WTC11 (cell line): ENCODE measurements at regions not wholly inside any gene's neighbourhood (a gene's known extent, or its start where the extent isn't known, plus 50 kb on each side); places are given as distances from the start of the nearest gene placed in this dataset.

Experiments used
- ATAC-seq: fragments of 200-7000 bp; cut with Tn5 transposase; 2 replicates; pipeline ENCODE4 v1.10.0; 2021; ENCODE audit warnings: mild to moderate bottlenecking, moderate library complexity
- CTCF ChIA-PET: fragments of 300-600 bp; sonication (Branson Sonifier 250); formaldehyde crosslinking; loops from one replicate; lab custom pipeline; 2021; ENCODE audit warnings: antibody characterized with exemption; lab: Charles Lee
- POLR2A ChIA-PET: fragments of 350-600 bp; sonication (Branson Sonifier 250); formaldehyde crosslinking; loops from one replicate; lab custom pipeline; 2021; ENCODE audit warnings: antibody characterized with exemption; lab: Charles Lee
- DNase-seq: peaks from one replicate; pipeline ENCODE4 v3.0.0; 2021; ENCODE audit warnings: low spot score
- H3K27ac Mint-ChIP-seq: 2 replicates; pipeline ENCODE4 v1.8.0; 2021; ENCODE audit warnings: mixed read lengths
- H3K27me3 Mint-ChIP-seq: 2 replicates; pipeline ENCODE4 v1.8.0; 2021; ENCODE audit warnings: low read depth, mild to moderate bottlenecking, moderate library complexity, mixed read lengths
- H3K36me3 Mint-ChIP-seq: 2 replicates; pipeline ENCODE4 v1.8.0; 2021; ENCODE audit warnings: mixed read lengths
- H3K4me1 Mint-ChIP-seq: 2 replicates; pipeline ENCODE4 v1.8.0; 2022; ENCODE audit warnings: mixed read lengths
- H3K4me3 Mint-ChIP-seq: 2 replicates; pipeline ENCODE4 v1.8.0; 2021; ENCODE audit warnings: mild to moderate bottlenecking, moderate library complexity, mixed read lengths
- H3K9me3 Mint-ChIP-seq: 2 replicates; pipeline ENCODE4 v1.8.0; 2021; ENCODE audit warnings: mixed read lengths
- AR ChIP-seq: fragments of 250-450 bp; sonication (Bioruptor Pico); IDR thresholded peaks from 2 replicates; pipeline ENCODE4 v1.9.0; 2021; ENCODE audit warnings: mild to moderate bottlenecking
- FOXP1 ChIP-seq: sonication (generic); formaldehyde crosslinking; IDR thresholded peaks from 2 replicates; pipeline ENCODE4 v1.8.0; 2022; ENCODE audit warnings: missing genetic modification reagents, mild to moderate bottlenecking, moderate library complexity, borderline replicate concordance
- GRHL2 ChIP-seq: fragments of 250-450 bp; sonication (Bioruptor Pico); IDR thresholded peaks from 2 replicates; pipeline ENCODE4 v1.8.0; 2022; ENCODE audit warnings: mild to moderate bottlenecking, moderate library complexity; ENCODE audit not compliant: insufficient replicate concordance, severe bottlenecking
- IRF1 ChIP-seq: sonication (generic); formaldehyde crosslinking; IDR thresholded peaks from 2 replicates; pipeline ENCODE4 v1.8.0; 2023; ENCODE audit warnings: missing genetic modification reagents
- NR3C1 ChIP-seq: sonication (generic); formaldehyde crosslinking; conservative IDR thresholded peaks from 2 replicates; pipeline ENCODE4 v1.8.1; 2023; ENCODE audit warnings: low read depth, mild to moderate bottlenecking, missing genetic modification reagents
- PRDM15 ChIP-seq: sonication (generic); formaldehyde crosslinking; IDR thresholded peaks from 2 replicates; pipeline ENCODE4 v1.8.0; 2022; ENCODE audit warnings: missing genetic modification reagents
- PREB ChIP-seq: sonication (generic); formaldehyde crosslinking; IDR thresholded peaks from 2 replicates; pipeline ENCODE4 v1.8.1; 2022; ENCODE audit warnings: mild to moderate bottlenecking, missing genetic modification reagents, moderate library complexity, borderline replicate concordance
- PRRX2 ChIP-seq: fragments of 250-450 bp; sonication (Bioruptor Pico); IDR thresholded peaks from 2 replicates; pipeline ENCODE4 v1.8.0; 2021; ENCODE audit warnings: mild to moderate bottlenecking
- RELA ChIP-seq: sonication (generic); formaldehyde crosslinking; IDR thresholded peaks from 2 replicates; pipeline ENCODE4 v1.8.1; 2022; ENCODE audit warnings: missing genetic modification reagents, mild to moderate bottlenecking, borderline replicate concordance
- RORB ChIP-seq: fragments of 250-450 bp; sonication (Bioruptor Pico); IDR thresholded peaks from 2 replicates; pipeline ENCODE4 v1.9.0; 2021; ENCODE audit warnings: mild to moderate bottlenecking
- SP1 ChIP-seq: sonication (generic); formaldehyde crosslinking; conservative IDR thresholded peaks from 2 replicates; pipeline ENCODE4 v1.8.1; 2022; ENCODE audit warnings: missing genetic modification reagents
- TEAD4 ChIP-seq: sonication (generic); formaldehyde crosslinking; IDR thresholded peaks from 2 replicates; pipeline ENCODE4 v1.8.0; 2022; ENCODE audit warnings: mild to moderate bottlenecking, missing genetic modification reagents
- TP53 ChIP-seq: sonication (generic); formaldehyde crosslinking; IDR thresholded peaks from 2 replicates; pipeline ENCODE4 v1.8.1; 2023; ENCODE audit warnings: mild to moderate bottlenecking, missing genetic modification reagents
- USF2 ChIP-seq: sonication (generic); formaldehyde crosslinking; IDR thresholded peaks from 2 replicates; pipeline ENCODE4 v1.8.1; 2023; ENCODE audit warnings: mild to moderate bottlenecking, missing genetic modification reagents, moderate library complexity
- ZNF138 ChIP-seq: sonication (generic); formaldehyde crosslinking; conservative IDR thresholded peaks from 2 replicates; pipeline ENCODE4 v1.8.1; 2022; ENCODE audit warnings: mild to moderate bottlenecking, moderate library complexity, missing genetic modification reagents
- ZNF219 ChIP-seq: sonication (generic); formaldehyde crosslinking; IDR thresholded peaks from 2 replicates; pipeline ENCODE4 v1.8.0; 2023; ENCODE audit warnings: missing genetic modification reagents, mild to moderate bottlenecking, borderline replicate concordance
- ZNF232 ChIP-seq: sonication (generic); formaldehyde crosslinking; IDR thresholded peaks from 2 replicates; pipeline ENCODE4 v1.8.0; 2022; ENCODE audit warnings: mild to moderate bottlenecking, missing genetic modification reagents
- ZNF281 ChIP-seq: sonication (generic); formaldehyde crosslinking; IDR thresholded peaks from 2 replicates; pipeline ENCODE4 v1.8.0; 2023; ENCODE audit warnings: mild to moderate bottlenecking, missing genetic modification reagents
- TF ChIP-seq, protein P1 (sequence below): fragments of 250-450 bp; sonication (Bioruptor Pico); IDR thresholded peaks from 2 replicates; pipeline ENCODE4 v2.1.2; 2022; ENCODE audit warnings: mild to moderate bottlenecking, moderate library complexity
- TF ChIP-seq, protein P2 (sequence below): sonication (generic); formaldehyde crosslinking; conservative IDR thresholded peaks from 2 replicates; pipeline ENCODE4 v1.8.1; 2022; ENCODE audit warnings: mild to moderate bottlenecking, missing genetic modification reagents

DNA sequence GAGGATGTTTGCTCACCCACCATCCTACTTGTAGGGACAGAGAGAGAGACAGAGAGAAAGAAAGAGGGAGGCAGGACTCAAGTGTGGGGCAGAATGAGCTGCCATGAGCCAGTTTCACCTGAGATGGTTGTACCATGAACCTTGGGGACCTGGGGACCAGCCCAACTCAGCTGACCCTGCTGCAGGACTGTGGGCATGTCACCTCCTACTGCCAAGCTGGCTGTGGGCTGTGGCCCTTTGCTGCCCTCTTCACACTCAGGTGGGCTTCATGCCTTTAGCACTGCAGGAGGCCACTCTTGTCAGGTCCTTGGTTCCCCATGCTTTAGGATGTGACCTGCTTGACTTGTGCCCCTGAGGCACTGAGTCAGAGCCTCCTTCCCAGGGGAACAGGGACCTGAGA lies 108.2 kb upstream of the PCBD1 start:
- Mint-ChIP-seq H3K4me3 (no peak overlapping the region), H3K36me3 (no peaks in the 10 kb centered on the region), H3K9me3 (peaks cover 11% of the 10 kb centered on the region), H3K4me1 (no peaks in the 10 kb centered on the region), H3K27ac (no peak overlapping the region), H3K27me3 (no peaks in the 10 kb centered on the region; the same call in 1 of the 2 replicates)
- CTCF ChIA-PET = interaction anchor here (0.6 kb wide), 1 partner anchor 221 kb away, joined by 3 read pairs; no protein-coding TSS in a partner anchor
- ATAC-seq = no peak
- POLR2A ChIA-PET = no interaction called here
- DNase-seq = no peak
- no peak for TF ChIP-seq ZNF138 (CRISPR knock-in tag)

DNA sequence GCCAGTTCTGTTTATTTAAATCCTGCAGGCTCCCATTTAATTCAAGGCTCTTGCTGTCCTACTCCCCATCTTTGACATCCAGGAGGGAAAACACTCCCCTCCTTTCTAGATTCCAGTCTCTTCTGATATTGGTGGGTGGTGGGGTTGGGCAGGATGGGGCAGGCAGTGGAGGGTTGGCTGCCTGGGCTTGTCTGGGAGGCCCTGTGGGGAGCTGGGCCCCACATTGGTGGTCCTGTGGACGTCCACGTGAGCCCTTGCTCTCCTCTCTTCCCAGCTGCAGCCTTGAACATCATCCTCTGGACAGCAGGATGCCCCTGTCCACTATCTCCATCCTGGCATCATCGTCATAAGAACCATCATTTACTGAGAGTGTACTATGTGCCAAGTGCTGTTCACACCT lies 108.9 kb upstream of the PCBD1 start:
- Mint-ChIP-seq H3K9me3 (peaks cover 11% of the 10 kb centered on the region), H3K36me3 (no peaks in the 10 kb centered on the region), H3K4me3 (no peak overlapping the region), H3K27ac (no peak overlapping the region), H3K4me1 (no peaks in the 10 kb centered on the region), H3K27me3 (no peaks in the 10 kb centered on the region; the same call in 1 of the 2 replicates)
- no peak for ATAC-seq
- CTCF ChIA-PET = interaction anchor here (0.6 kb wide), 1 partner anchor 221 kb away, joined by 3 read pairs; no protein-coding TSS in a partner anchor
- POLR2A ChIA-PET = no interaction called here
- TF ChIP-seq NR3C1 (no peak), ZNF219 (CRISPR knock-in tag) (no peak), RORB (CRISPR knock-in tag) (no peak), RELA (CRISPR knock-in tag) (no peak), AR (CRISPR knock-in tag) (no peak), PRRX2 (CRISPR knock-in tag) (no peak), FOXP1 (CRISPR knock-in tag) (no peak), TP53 (CRISPR knock-in tag) (no peak), ZNF232 (CRISPR knock-in tag) (no peak), USF2 (CRISPR knock-in tag) (no peak), PREB (CRISPR knock-in tag) (no peak), IRF1 (CRISPR knock-in tag) (no peak), TEAD4 (CRISPR knock-in tag) (no peak), GRHL2 (CRISPR knock-in tag) (no peak), PRDM15 (CRISPR knock-in tag) (no peak), SP1 (CRISPR knock-in tag) (no peak), ZNF281 (CRISPR knock-in tag) (no peak)
- TF ChIP-seq, protein P1, sequence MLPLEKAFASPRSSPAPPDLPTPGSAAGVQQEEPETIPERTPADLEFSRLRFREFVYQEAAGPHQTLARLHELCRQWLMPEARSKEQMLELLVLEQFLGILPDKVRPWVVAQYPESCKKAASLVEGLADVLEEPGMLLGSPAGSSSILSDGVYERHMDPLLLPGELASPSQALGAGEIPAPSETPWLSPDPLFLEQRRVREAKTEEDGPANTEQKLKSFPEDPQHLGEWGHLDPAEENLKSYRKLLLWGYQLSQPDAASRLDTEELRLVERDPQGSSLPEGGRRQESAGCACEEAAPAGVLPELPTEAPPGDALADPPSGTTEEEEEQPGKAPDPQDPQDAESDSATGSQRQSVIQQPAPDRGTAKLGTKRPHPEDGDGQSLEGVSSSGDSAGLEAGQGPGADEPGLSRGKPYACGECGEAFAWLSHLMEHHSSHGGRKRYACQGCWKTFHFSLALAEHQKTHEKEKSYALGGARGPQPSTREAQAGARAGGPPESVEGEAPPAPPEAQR (CRISPR knock-in tag) = no peak
- TF ChIP-seq, protein P2, sequence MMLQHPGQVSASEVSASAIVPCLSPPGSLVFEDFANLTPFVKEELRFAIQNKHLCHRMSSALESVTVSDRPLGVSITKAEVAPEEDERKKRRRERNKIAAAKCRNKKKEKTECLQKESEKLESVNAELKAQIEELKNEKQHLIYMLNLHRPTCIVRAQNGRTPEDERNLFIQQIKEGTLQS (CRISPR knock-in tag) = no peak
- no peak for DNase-seq
